IMR-90 (cell line): ENCODE measurements at regions not wholly inside any gene's neighbourhood (a gene's known extent, or its start where the extent isn't known, plus 50 kb on each side); places are given as distances from the start of the nearest gene placed in this dataset.

Experiments used
- ATAC-seq: fragments of 200-7000 bp; cut with Tn5 transposase; 2 replicates; pipeline ENCODE4 v1.9.1; 2020; ENCODE audit warnings: low read depth, mild to moderate bottlenecking, moderate library complexity
- BruUV-seq: library from RNA; stranded (reverse); fragments of 400-500 nt; replicated peaks from 2 replicates; lab custom pipeline; 2021; lab: Mats Ljungman, UMichigan
- CTCF ChIA-PET: fragments of 300-600 bp; formaldehyde crosslinking; extraction: SDS; loops from one replicate; lab custom pipeline; 2021; ENCODE audit warnings: antibody characterized with exemption; lab: Yijun Ruan, JAX
- POLR2A ChIA-PET: fragments of 300-600 bp; sonication (Branson Sonifier 250); formaldehyde crosslinking; loops from one replicate; lab custom pipeline; 2022; ENCODE audit warnings: antibody characterized with exemption; ENCODE audit not compliant: unreplicated experiment; lab: Charles Lee
- DNase-seq: peaks from one replicate; pipeline ENCODE4 v3.0.0; 2013
- H2AFZ ChIP-seq: replicated peaks from 2 replicates; pipeline ENCODE3; 2013; ENCODE audit warnings: low read length, mild to moderate bottlenecking; ENCODE audit not compliant: poor library complexity
- H2AK5ac ChIP-seq: 2 replicates; pipeline ENCODE4 v1.6.1; 2013; ENCODE audit warnings: low read depth, low read length, inconsistent platforms
- H2AK9ac ChIP-seq: replicated peaks from 2 replicates; pipeline ENCODE3; 2013; ENCODE audit warnings: mild to moderate bottlenecking, low read depth, low read length, moderate library complexity; ENCODE audit not compliant: poor library complexity
- H2BK120ac ChIP-seq: 2 replicates; pipeline ENCODE4 v1.6.1; 2013; ENCODE audit warnings: low read depth, low read length, inconsistent platforms
- H2BK15ac ChIP-seq: 3 replicates; pipeline ENCODE4 v1.6.1; 2013; ENCODE audit warnings: low read depth, low read length, inconsistent platforms
- H2BK20ac ChIP-seq: 2 replicates; pipeline ENCODE4 v1.6.1; 2013; ENCODE audit warnings: low read depth, mild to moderate bottlenecking, inconsistent platforms, low read length, moderate library complexity
- H2BK5ac ChIP-seq: 2 replicates; pipeline ENCODE4 v1.6.1; 2013; ENCODE audit warnings: mild to moderate bottlenecking, low read depth, low read length, inconsistent platforms; ENCODE audit not compliant: poor library complexity, severe bottlenecking
- H3K14ac ChIP-seq: replicated peaks from 2 replicates; pipeline ENCODE4 v1.6.1; 2013; ENCODE audit warnings: low read depth, low read length, inconsistent platforms
- H3K18ac ChIP-seq: 2 replicates; pipeline ENCODE4 v1.6.1; 2013; ENCODE audit warnings: low read depth, low read length, control low read depth
- H3K23ac ChIP-seq: 2 replicates; pipeline ENCODE4 v1.6.1; 2013; ENCODE audit warnings: low read depth, low read length, inconsistent platforms
- H3K27ac ChIP-seq: 2 replicates; pipeline ENCODE4 v1.5.1; 2013; ENCODE audit warnings: mild to moderate bottlenecking, control low read depth, low read length; ENCODE audit not compliant: insufficient read depth
- H3K27me3 ChIP-seq: 2 replicates; pipeline ENCODE4 v1.6.1; 2013; ENCODE audit warnings: low read length; ENCODE audit not compliant: control insufficient read depth, insufficient read depth
- H3K36me3 ChIP-seq: 2 replicates; pipeline ENCODE4 v1.6.1; 2013; ENCODE audit warnings: low read length, mixed read lengths; ENCODE audit not compliant: control insufficient read depth, insufficient read depth
- H3K4ac ChIP-seq: 2 replicates; pipeline ENCODE4 v1.6.1; 2013; ENCODE audit warnings: low read depth, low read length, inconsistent platforms
- H3K4me1 ChIP-seq: 2 replicates; pipeline ENCODE4 v1.6.1; 2013; ENCODE audit warnings: low read length, mixed read lengths; ENCODE audit not compliant: control insufficient read depth, insufficient read depth
- H3K4me2 ChIP-seq: 2 replicates; pipeline ENCODE4 v1.6.1; 2013; ENCODE audit warnings: low read depth, mild to moderate bottlenecking, control low read depth, low read length, moderate library complexity
- H3K4me3 ChIP-seq: 2 replicates; pipeline ENCODE4 v1.5.1; 2013; ENCODE audit warnings: low read depth, mild to moderate bottlenecking, control low read depth, low read length, moderate library complexity; ENCODE audit not compliant: insufficient read depth
- H3K56ac ChIP-seq: 2 replicates; pipeline ENCODE4 v1.6.1; 2013; ENCODE audit warnings: low read length, inconsistent platforms; ENCODE audit not compliant: insufficient read depth; ENCODE audit errors: extremely low read depth
- H3K79me1 ChIP-seq, 2 experiments: 2 replicates each; pipeline ENCODE4 v1.6.1; 2013; ENCODE audit warnings: low read length in 2 of 2, inconsistent platforms in 1 of 2, low read depth in 1 of 2
- H3K9ac ChIP-seq: 2 replicates; pipeline ENCODE4 v1.6.1; 2013; ENCODE audit warnings: low read depth, low read length, control low read depth
- H3K9me1 ChIP-seq: 2 replicates; pipeline ENCODE4 v1.6.1; 2013; ENCODE audit warnings: low read length, inconsistent platforms; ENCODE audit not compliant: insufficient read depth
- H3K9me3 ChIP-seq: 2 replicates; pipeline ENCODE4 v1.6.1; 2013; ENCODE audit warnings: low read length; ENCODE audit not compliant: control insufficient read depth, insufficient read depth
- H4K20me1 ChIP-seq: 2 replicates; pipeline ENCODE4 v1.6.1; 2013; ENCODE audit warnings: low read length, inconsistent platforms; ENCODE audit not compliant: insufficient read depth
- H4K5ac ChIP-seq: 2 replicates; pipeline ENCODE4 v1.6.1; 2013; ENCODE audit warnings: mild to moderate bottlenecking, low read depth, low read length, control low read depth
- H4K8ac ChIP-seq, 2 experiments: 2 replicates each; pipeline ENCODE4 v1.6.1; 2013; ENCODE audit warnings: low read depth in 2 of 2, low read length in 2 of 2, control low read depth in 1 of 2, inconsistent platforms in 1 of 2
- H4K91ac ChIP-seq: 2 replicates; pipeline ENCODE4 v1.6.1; 2013; ENCODE audit warnings: low read depth, low read length, inconsistent platforms; ENCODE audit not compliant: insufficient read depth
- BHLHE40 ChIP-seq: fragments of 150-350 bp; IDR thresholded peaks from 2 replicates; pipeline ENCODE4 v1.6.1; 2016; ENCODE audit warnings: mild to moderate bottlenecking, low read depth, low read length
- CEBPB ChIP-seq: IDR thresholded peaks from 2 replicates; pipeline ENCODE4 v1.6.1; 2012; ENCODE audit warnings: low read depth, low read length, improper control_type of control experiment
- CHD1 ChIP-seq: IDR thresholded peaks from 2 replicates; pipeline ENCODE4 v1.6.1; 2012; ENCODE audit warnings: low read depth, low read length, improper control_type of control experiment
- FOS ChIP-seq: fragments of 150-350 bp; IDR thresholded peaks from 2 replicates; pipeline ENCODE4 v1.6.1; 2016; ENCODE audit warnings: low read depth, low read length
- MAFK ChIP-seq: IDR thresholded peaks from 2 replicates; pipeline ENCODE4 v1.6.1; 2012; ENCODE audit warnings: low read depth, low read length, improper control_type of control experiment
- MAZ ChIP-seq: IDR thresholded peaks from 2 replicates; pipeline ENCODE4 v1.6.1; 2012; ENCODE audit warnings: low read depth, mild to moderate bottlenecking, low read length, improper control_type of control experiment, moderate library complexity, borderline replicate concordance
- MXI1 ChIP-seq: IDR thresholded peaks from 2 replicates; pipeline ENCODE4 v1.6.1; 2012; ENCODE audit warnings: low read depth, mild to moderate bottlenecking, low read length, moderate library complexity, borderline replicate concordance
- NFE2L2 ChIP-seq: fragments of 150-350 bp; IDR thresholded peaks from 2 replicates; pipeline ENCODE4 v1.6.1; 2016; ENCODE audit warnings: low read depth, mild to moderate bottlenecking, low read length
- POLR2A ChIP-seq: IDR thresholded peaks from 2 replicates; pipeline ENCODE4 v1.6.1; 2012; ENCODE audit warnings: mild to moderate bottlenecking, low read depth, low read length
- RAD21 ChIP-seq: IDR thresholded peaks from 2 replicates; pipeline ENCODE4 v1.6.1; 2012; ENCODE audit warnings: low read length, improper control_type of control experiment
- RCOR1 ChIP-seq: IDR thresholded peaks from 2 replicates; pipeline ENCODE4 v1.6.1; 2012; ENCODE audit warnings: mild to moderate bottlenecking, low read length, improper control_type of control experiment; ENCODE audit not compliant: insufficient replicate concordance
- RFX5 ChIP-seq: IDR thresholded peaks from 2 replicates; pipeline ENCODE4 v1.8.0; 2012; ENCODE audit warnings: low read depth, mild to moderate bottlenecking, low read length, moderate library complexity
- SMC3 ChIP-seq: fragments of 150-350 bp; IDR thresholded peaks from 2 replicates; pipeline ENCODE4 v1.6.1; 2016; ENCODE audit warnings: low read depth, mild to moderate bottlenecking, antibody characterized with exemption, low read length, moderate library complexity
- USF2 ChIP-seq: fragments of 150-350 bp; IDR thresholded peaks from 2 replicates; pipeline ENCODE4 v1.6.1; 2017; ENCODE audit warnings: mild to moderate bottlenecking, antibody characterized with exemption, low read length, low read depth
- WGBS, 2 experiments: methylation state at CpG; one replicate each; pipeline versions ENCODE4 v1.1.5 to v1.1.7; 2013; ENCODE audit warnings: missing lambda C conversion rate in 2 of 2; ENCODE audit not compliant: insufficient read length in 1 of 2; ENCODE audit errors: extremely low coverage in 2 of 2; 5-methylcytosine and 5-hydroxymethylcytosine counted together
- dilution Hi-C: fragments of 300-500 bp; cut with HindIII; formaldehyde crosslinking; loops from one replicate; pipeline ENCODE4 v1.14.3; 2018; ENCODE audit warnings: low sequenced_read_pairs; ENCODE audit not compliant: unreplicated experiment
- in situ Hi-C: fragments of 300-500 bp; cut with MboI; formaldehyde crosslinking; loops from 3 replicates; pipeline ENCODE4 v1.14.3; 2019; ENCODE audit warnings: low sequenced_read_pairs, inconsistent platforms, mixed read lengths
- intact Hi-C: fragments of 100-400 bp; cut with micrococcal nuclease; formaldehyde crosslinking; loops from 2 replicates; pipeline ENCODE4 v1.10.0; 2022
- TF ChIP-seq, protein P1 (sequence below): fragments of 150-350 bp; IDR thresholded peaks from 2 replicates; pipeline ENCODE4 v1.6.1; 2016; ENCODE audit warnings: low read depth, mild to moderate bottlenecking, low read length, moderate library complexity, borderline replicate concordance
- TF ChIP-seq, protein P2 (sequence below): conservative IDR thresholded peaks from 2 replicates; pipeline ENCODE4 v1.5.1; 2012; ENCODE audit warnings: mild to moderate bottlenecking, low read depth, low read length, improper control_type of control experiment

- Histone ChIP-seq H2BK20ac (no peak overlapping the region), H3K27me3 (no peaks in the 10 kb centered on the region), H4K20me1 (no peaks in the 10 kb centered on the region), H3K14ac (no peak overlapping the region), H2BK15ac (no peak overlapping the region), H2AK5ac (no peak overlapping the region), H3K9ac (no peak overlapping the region), H3K4me2 (no peak overlapping the region), H4K5ac (no peak overlapping the region), H2BK5ac (no peak overlapping the region), H3K56ac (no peak overlapping the region), H2AK9ac (no peak overlapping the region), H3K4me3 (no peak overlapping the region), H4K91ac (no peak overlapping the region), H3K18ac (no peak overlapping the region), H3K4me1 (no peaks in the 10 kb centered on the region), H3K27ac (no peak overlapping the region), H3K23ac (no peak overlapping the region), H4K8ac (no peak overlapping the region), H3K9me3 (no peaks in the 10 kb centered on the region), H3K79me1 (no peaks in the 10 kb centered on the region), H3K4ac (no peak overlapping the region), H2AFZ (no peak overlapping the region), H3K9me1 (no peaks in the 10 kb centered on the region), H3K36me3 (no peaks in the 10 kb centered on the region), H2BK120ac (no peak overlapping the region)
- DNase-seq: no peak
- dilution Hi-C loops: no loop called here
- no TSS peak for BruUV-seq
- TF ChIP-seq MAZ: no peak
- TF ChIP-seq MAFK: no peak
- no peak for TF ChIP-seq RAD21
- TF ChIP-seq MXI1: no peak
- no peak for TF ChIP-seq FOS
- TF ChIP-seq CEBPB: no peak
- no peak for TF ChIP-seq RFX5
- TF ChIP-seq POLR2A: no peak
- TF ChIP-seq, protein P1, sequence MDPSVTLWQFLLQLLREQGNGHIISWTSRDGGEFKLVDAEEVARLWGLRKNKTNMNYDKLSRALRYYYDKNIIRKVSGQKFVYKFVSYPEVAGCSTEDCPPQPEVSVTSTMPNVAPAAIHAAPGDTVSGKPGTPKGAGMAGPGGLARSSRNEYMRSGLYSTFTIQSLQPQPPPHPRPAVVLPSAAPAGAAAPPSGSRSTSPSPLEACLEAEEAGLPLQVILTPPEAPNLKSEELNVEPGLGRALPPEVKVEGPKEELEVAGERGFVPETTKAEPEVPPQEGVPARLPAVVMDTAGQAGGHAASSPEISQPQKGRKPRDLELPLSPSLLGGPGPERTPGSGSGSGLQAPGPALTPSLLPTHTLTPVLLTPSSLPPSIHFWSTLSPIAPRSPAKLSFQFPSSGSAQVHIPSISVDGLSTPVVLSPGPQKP: no peak
- TF ChIP-seq SMC3: no peak
- TF ChIP-seq, protein P2, sequence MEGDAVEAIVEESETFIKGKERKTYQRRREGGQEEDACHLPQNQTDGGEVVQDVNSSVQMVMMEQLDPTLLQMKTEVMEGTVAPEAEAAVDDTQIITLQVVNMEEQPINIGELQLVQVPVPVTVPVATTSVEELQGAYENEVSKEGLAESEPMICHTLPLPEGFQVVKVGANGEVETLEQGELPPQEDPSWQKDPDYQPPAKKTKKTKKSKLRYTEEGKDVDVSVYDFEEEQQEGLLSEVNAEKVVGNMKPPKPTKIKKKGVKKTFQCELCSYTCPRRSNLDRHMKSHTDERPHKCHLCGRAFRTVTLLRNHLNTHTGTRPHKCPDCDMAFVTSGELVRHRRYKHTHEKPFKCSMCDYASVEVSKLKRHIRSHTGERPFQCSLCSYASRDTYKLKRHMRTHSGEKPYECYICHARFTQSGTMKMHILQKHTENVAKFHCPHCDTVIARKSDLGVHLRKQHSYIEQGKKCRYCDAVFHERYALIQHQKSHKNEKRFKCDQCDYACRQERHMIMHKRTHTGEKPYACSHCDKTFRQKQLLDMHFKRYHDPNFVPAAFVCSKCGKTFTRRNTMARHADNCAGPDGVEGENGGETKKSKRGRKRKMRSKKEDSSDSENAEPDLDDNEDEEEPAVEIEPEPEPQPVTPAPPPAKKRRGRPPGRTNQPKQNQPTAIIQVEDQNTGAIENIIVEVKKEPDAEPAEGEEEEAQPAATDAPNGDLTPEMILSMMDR: no peak
- TF ChIP-seq RCOR1: no peak
- no peak for TF ChIP-seq USF2
- TF ChIP-seq BHLHE40: no peak
- no peak for TF ChIP-seq NFE2L2
- TF ChIP-seq CHD1: no peak
- no CpG with 5 or more reads among the region's 2 CpGs for WGBS, 2 experiments
- POLR2A ChIA-PET: no interaction called here
- intact Hi-C loops: no loop called here
- CTCF ChIA-PET: no interaction called here
- ATAC-seq: no peak
- in situ Hi-C loops: no loop called here
These were observed 144.3 kb downstream of the CMPK2 start for GRCh38 chr2:6721395-6721794.
